HepG2 (cell line): ENCODE measurements at regions not wholly inside any gene's neighbourhood (a gene's known extent, or its start where the extent isn't known, plus 50 kb on each side); places are given as distances from the start of the nearest gene placed in this dataset.

Source experiments
- ATAC-seq: fragments of 200-7000 bp; cut with Tn5 transposase; 3 replicates; pipeline ENCODE4 v1.9.1; 2020; ENCODE audit warnings: mild to moderate bottlenecking, moderate library complexity
- BruUV-seq: library from RNA; stranded (reverse); fragments of 400-500 nt; replicated peaks from 2 replicates; lab custom pipeline; 2021; lab: Mats Ljungman, UMichigan
- CTCF ChIA-PET: fragments of 300-600 bp; formaldehyde crosslinking; extraction: SDS; loops from one replicate; lab custom pipeline; 2021; ENCODE audit warnings: low total read pairs, inconsistent platforms, low intra/inter-chr PET ratio; lab: Yijun Ruan, JAX
- POLR2A ChIA-PET: fragments of 350-600 bp; sonication (Branson Sonifier 250); formaldehyde crosslinking; loops from one replicate; lab custom pipeline; 2020; ENCODE audit warnings: antibody characterized with exemption, inconsistent platforms; lab: Yijun Ruan, JAX
- DNase-seq: peaks from one replicate; pipeline ENCODE4 v3.0.0-alpha.2; 2015; ENCODE audit warnings: low spot score
- FAIRE-seq: peaks from 3 replicates; lab custom pipeline; 2011; peaks lifted over from hg19 to GRCh38; lab: Jason Lieb, UNC
- H2AFZ ChIP-seq: one replicate; pipeline ENCODE4 v1.6.1; 2011; ENCODE audit warnings: low read length, inconsistent platforms
- H3K27ac ChIP-seq: fragments of 300-600 bp; 3 replicates; pipeline ENCODE4 v1.8.0; 2011; ENCODE audit warnings: mixed run types, mild to moderate bottlenecking, mixed read lengths, low read length, inconsistent platforms; ENCODE audit not compliant: insufficient read depth; ENCODE audit errors: extremely low read length
- H3K27me3 ChIP-seq, 2 experiments: fragments of 200-600 bp in 1 of 2; 2 replicates in 1 of 2; 3 replicates in 1 of 2; pipeline versions ENCODE4 v1.6.0 to v1.8.0; 2011; ENCODE audit warnings: low read length in 2 of 2, mild to moderate bottlenecking in 2 of 2, moderate library complexity in 2 of 2, inconsistent platforms in 1 of 2; ENCODE audit not compliant: insufficient read depth in 2 of 2, control insufficient read depth in 1 of 2
- H3K36me3 ChIP-seq, 2 experiments: fragments of 200-600 bp in 1 of 2; replicated peaks in 1 of 2; 2 replicates in 1 of 2; 3 replicates in 1 of 2; pipeline versions ENCODE4 v1.5.1 to v1.8.0; 2011; ENCODE audit warnings: low read length in 2 of 2, inconsistent platforms in 1 of 2; ENCODE audit not compliant: insufficient read depth in 2 of 2, control insufficient read depth in 1 of 2
- H3K4me1 ChIP-seq: 2 replicates; pipeline ENCODE4 v1.5.1; 2012; ENCODE audit warnings: low read length, inconsistent platforms; ENCODE audit not compliant: insufficient read depth
- H3K4me2 ChIP-seq: 2 replicates; pipeline ENCODE4 v1.6.0; 2011; ENCODE audit warnings: low read depth, low read length, inconsistent platforms
- H3K4me3 ChIP-seq, 3 experiments: fragments of 200-600 bp in 1 of 3; sonication (generic), shearing (Covaris generic) in 1 of 3; replicated peaks in 1 of 3; 2 replicates each; pipeline ENCODE4 v1.5.1; 2011 to 2016; ENCODE audit warnings: low read length in 3 of 3, inconsistent platforms in 2 of 3, low read depth in 2 of 3, mild to moderate bottlenecking in 2 of 3, control low read depth in 1 of 3, mixed read lengths in 1 of 3; ENCODE audit not compliant: insufficient read depth in 1 of 3
- H3K79me2 ChIP-seq: one replicate; pipeline ENCODE4 v1.6.1; 2011; ENCODE audit warnings: low read length, inconsistent platforms; ENCODE audit not compliant: insufficient read depth
- H3K9ac ChIP-seq: 2 replicates; pipeline ENCODE4 v1.6.0; 2011; ENCODE audit warnings: mild to moderate bottlenecking, low read depth, low read length, inconsistent platforms; ENCODE audit not compliant: insufficient read depth
- H3K9me3 ChIP-seq: 2 replicates; pipeline ENCODE4 v1.5.1; 2012; ENCODE audit warnings: mild to moderate bottlenecking, low read length
- H4K20me1 ChIP-seq: 2 replicates; pipeline ENCODE4 v1.6.0; 2011; ENCODE audit warnings: inconsistent platforms, mild to moderate bottlenecking, low read length, moderate library complexity; ENCODE audit not compliant: insufficient read depth
- CTCF ChIP-seq: sonication (generic); formaldehyde crosslinking; IDR thresholded peaks from 2 replicates; pipeline ENCODE4 v1.5.0; 2020; ENCODE audit warnings: mild to moderate bottlenecking, missing genetic modification reagents, moderate library complexity
- ESRRA ChIP-seq: sonication (generic); formaldehyde crosslinking; IDR thresholded peaks from 2 replicates; pipeline ENCODE4 v1.5.1; 2020; ENCODE audit warnings: mild to moderate bottlenecking, low read depth, missing genetic modification reagents
- FOXA1 ChIP-seq, 2 experiments: fragments of 450-650 bp in 1 of 2; sonication (generic) in 1 of 2; formaldehyde crosslinking in 1 of 2; IDR thresholded peaks; 2 replicates each; pipeline versions ENCODE4 v1.4.0 to v1.6.1; 2016 to 2020; ENCODE audit warnings: missing genetic modification reagents in 1 of 2
- MAX ChIP-seq: IDR thresholded peaks from 2 replicates; pipeline ENCODE4 v1.6.1; 2012; ENCODE audit warnings: inconsistent platforms
- MLLT10 ChIP-seq: sonication (generic); formaldehyde crosslinking; IDR thresholded peaks from 2 replicates; pipeline ENCODE4 v1.4.0; 2020; ENCODE audit warnings: missing genetic modification reagents
- MXD1 ChIP-seq: sonication (generic); formaldehyde crosslinking; IDR thresholded peaks from 2 replicates; pipeline ENCODE4 v1.4.0; 2020; ENCODE audit warnings: mild to moderate bottlenecking, missing genetic modification reagents
- NCOA5 ChIP-seq: sonication (generic); formaldehyde crosslinking; IDR thresholded peaks from 2 replicates; pipeline ENCODE4 v1.4.0; 2020; ENCODE audit warnings: missing genetic modification reagents
- RAD21 ChIP-seq: fragments of 450-650 bp; formaldehyde crosslinking; IDR thresholded peaks from 2 replicates; pipeline ENCODE4 v1.5.0; 2020; ENCODE audit warnings: mild to moderate bottlenecking
- RXRB ChIP-seq: IDR thresholded peaks from 2 replicates; pipeline ENCODE4 v1.6.1; 2016; ENCODE audit warnings: borderline replicate concordance, missing genetic modification reagents, missing compliant biosample characterization
- SMARCE1 ChIP-seq: fragments of 450-650 bp; IDR thresholded peaks from 2 replicates; pipeline ENCODE4 v1.6.1; 2017; ENCODE audit warnings: borderline replicate concordance
- SNAPC5 ChIP-seq: sonication (generic); formaldehyde crosslinking; IDR thresholded peaks from 2 replicates; pipeline ENCODE4 v1.8.1; 2023; ENCODE audit warnings: mild to moderate bottlenecking, missing genetic modification reagents, borderline replicate concordance
- THAP7 ChIP-seq: sonication (generic); formaldehyde crosslinking; IDR thresholded peaks from 2 replicates; pipeline ENCODE4 v1.8.1; 2023; ENCODE audit warnings: mild to moderate bottlenecking, missing genetic modification reagents
- ZNF235 ChIP-seq: sonication (generic); formaldehyde crosslinking; IDR thresholded peaks from 2 replicates; pipeline ENCODE4 v1.8.1; 2023; ENCODE audit warnings: mild to moderate bottlenecking, missing genetic modification reagents, borderline replicate concordance
- ZNF512B ChIP-seq: sonication (generic); formaldehyde crosslinking; IDR thresholded peaks from 2 replicates; pipeline ENCODE4 v1.5.1; 2020; ENCODE audit warnings: missing genetic modification reagents, mild to moderate bottlenecking, borderline replicate concordance
- WGBS: methylation state at CpG from one replicate; pipeline ENCODE4 v1.1.6; 2017; ENCODE audit warnings: low lambda C conversion rate; 5-methylcytosine and 5-hydroxymethylcytosine counted together
- in situ Hi-C: cut with HindIII; loops from 2 replicates; pipeline ENCODE4 v1.10.0; 2017; ENCODE audit warnings: low pct_unique_long_range_greater_than_20kb; ENCODE audit not compliant: extremely low pct_ligation_motif_present
- intact Hi-C: fragments of 100-400 bp; cut with micrococcal nuclease; formaldehyde crosslinking; loops from one replicate; pipeline ENCODE4 v1.10.0; 2022; ENCODE audit not compliant: unreplicated experiment

GRCh38 chr4:153084980-153085630, 119.1 kb upstream of the TRIM2 start:
- WGBS = 0% methylated on average over 10 of the region's 11 CpGs
- ChIA-PET POLR2A (no interaction called here), CTCF (interaction anchor here (3.8 to 4.0 kb wide), 2 partner anchors 42 to 238 kb away, joined by 39 to 51 read pairs; no protein-coding TSS in a partner anchor)
- Histone ChIP-seq H3K9ac (no peak overlapping the region), H3K4me1 (peaks cover 9% of the 10 kb centered on the region), H2AFZ (no peak overlapping the region), H3K4me3 (no peak overlapping the region), H3K79me2 (no peaks in the 10 kb centered on the region), H3K27ac (no peak overlapping the region), H3K4me2 (peak overlapping the region; percentile 22; the same call in 1 of the 2 replicates), H4K20me1 (no peaks in the 10 kb centered on the region), H3K9me3 (no peaks in the 10 kb centered on the region), H3K27me3 (peaks cover 1 to 2% of the 10 kb centered on the region in 2 experiments; a peak in 1 of 5 replicates), H3K36me3 (no peaks in the 10 kb centered on the region)
- in situ Hi-C loops (loop anchor here (5.0 kb wide), 2 partner anchors 42 to 238 kb away; no protein-coding TSS in a partner anchor), intact Hi-C loops (loop anchor here (1.0 to 10.0 kb wide), 3 partner anchors 130 to 239 kb away; no protein-coding TSS in a partner anchor)
- peak; percentile 79 for ATAC-seq
- no peak for DNase-seq
- FAIRE-seq = no peak
- no TSS peak for BruUV-seq
- TF ChIP-seq RAD21 (CRISPR knock-in tag) (peak; percentile 51), THAP7 (CRISPR knock-in tag) (no peak), CTCF (CRISPR knock-in tag) (peak; percentile 90), SNAPC5 (CRISPR knock-in tag) (no peak), FOXA1 (IDR thresholded peaks at IDR 0.05) (no peak), FOXA1 (CRISPR knock-in tag; IDR thresholded peaks at IDR 0.05) (no peak), MXD1 (no peak), SMARCE1 (no peak), NCOA5 (no peak), ESRRA (CRISPR knock-in tag) (no peak), ZNF235 (CRISPR knock-in tag) (no peak), RXRB (0 out of 2 replicates have a peak, but pooled peaks have one; percentile 23), ZNF512B (CRISPR knock-in tag) (no peak), MAX (no peak), MLLT10 (CRISPR knock-in tag) (no peak)
